Osteoblast (primary cell): ENCODE measurements at regions not wholly inside any gene's neighbourhood (a gene's known extent, or its start where the extent isn't known, plus 50 kb on each side); places are given as distances from the start of the nearest gene placed in this dataset.
"Not testable (repeated sequence)": the region's sequence is repeated elsewhere in the genome, so short reads cannot be mapped to it uniquely, and the experiment has no call there.

ENCODE experiments used
- DNase-seq: peaks from one replicate; pipeline ENCODE4 v3.0.0; 2011; ENCODE audit warnings: low spot score, mixed read lengths; ENCODE audit not compliant: insufficient read length; ENCODE audit errors: missing footprints
- H2AFZ ChIP-seq: 2 replicates; pipeline ENCODE4 v1.6.0; 2011; ENCODE audit warnings: mild to moderate bottlenecking, low read length
- H3K27ac ChIP-seq: 2 replicates; pipeline ENCODE4 v1.5.1; 2011; ENCODE audit warnings: mild to moderate bottlenecking, low read depth, low read length, moderate library complexity
- H3K27me3 ChIP-seq: 2 replicates; pipeline ENCODE4 v1.6.0; 2012; ENCODE audit warnings: mild to moderate bottlenecking, control low read depth, inconsistent platforms, low read length, moderate library complexity; ENCODE audit not compliant: insufficient read depth
- H3K36me3 ChIP-seq: 2 replicates; pipeline ENCODE4 v1.5.1; 2011; ENCODE audit warnings: mild to moderate bottlenecking, low read length, control low read depth, moderate library complexity; ENCODE audit not compliant: insufficient read depth
- H3K4me1 ChIP-seq: 2 replicates; pipeline ENCODE4 v1.5.1; 2011; ENCODE audit warnings: mild to moderate bottlenecking, low read length, control low read depth, moderate library complexity; ENCODE audit not compliant: insufficient read depth
- H3K4me2 ChIP-seq: 2 replicates; pipeline ENCODE4 v1.6.0; 2011; ENCODE audit warnings: mild to moderate bottlenecking, low read length; ENCODE audit not compliant: insufficient read depth
- H3K4me3 ChIP-seq: fragments of 200-600 bp; sonication (generic); 3 replicates; pipeline ENCODE4 v1.5.1; 2012; ENCODE audit warnings: mild to moderate bottlenecking, low read length, inconsistent platforms; ENCODE audit not compliant: insufficient read depth
- H3K79me2 ChIP-seq: 2 replicates; pipeline ENCODE4 v1.6.0; 2012; ENCODE audit warnings: mild to moderate bottlenecking, low read length, control low read depth, inconsistent platforms; ENCODE audit not compliant: insufficient read depth
- H3K9me3 ChIP-seq: 2 replicates; pipeline ENCODE4 v1.5.1; 2011; ENCODE audit warnings: low read depth, low read length, control low read depth
- H4K20me1 ChIP-seq: 2 replicates; pipeline ENCODE4 v1.6.0; 2012; ENCODE audit warnings: mild to moderate bottlenecking, low read length, control low read depth; ENCODE audit not compliant: insufficient read depth
- TF ChIP-seq, protein P1 (sequence below): IDR thresholded peaks from 2 replicates; pipeline ENCODE4 v1.5.1; 2011; ENCODE audit warnings: mild to moderate bottlenecking, low read depth, low read length, moderate library complexity; ENCODE audit errors: extremely low read depth

DNA sequence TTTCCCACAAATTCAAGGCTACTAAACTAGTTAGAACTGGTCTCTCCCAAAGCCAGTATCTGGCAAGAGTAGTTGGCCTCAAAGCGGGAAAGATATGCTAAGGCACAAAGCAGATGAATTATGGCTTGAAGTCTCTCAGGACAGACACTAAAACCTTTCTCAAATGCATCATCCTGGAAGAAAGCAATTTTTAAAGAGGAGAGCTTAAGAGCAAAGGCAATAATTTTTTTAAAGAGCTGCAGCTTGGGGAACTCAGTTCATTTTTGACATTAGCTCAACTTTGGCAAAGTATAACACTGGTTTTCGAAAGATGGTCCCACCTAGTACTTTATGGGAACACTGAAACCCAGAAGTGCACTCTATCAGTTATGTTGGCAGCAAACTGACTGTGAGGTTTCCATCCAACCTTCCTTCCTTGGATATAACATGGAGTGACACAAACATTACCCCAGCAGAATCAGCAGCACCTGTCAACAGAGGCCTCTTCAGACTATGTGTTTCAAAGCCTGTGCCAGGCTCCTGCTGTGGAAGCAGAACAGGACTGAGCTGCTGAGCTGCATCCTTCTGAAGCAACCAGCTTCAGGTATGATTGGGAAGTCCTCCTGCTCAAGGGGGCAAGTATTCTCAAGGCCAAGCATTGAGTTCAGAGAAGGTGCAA is 852.3 kb upstream of the HS3ST5 start:
- Histone ChIP-seq H3K27me3 (no peaks in the 10 kb centered on the region), H4K20me1 (no peaks in the 10 kb centered on the region), H3K4me1 (no peaks in the 10 kb centered on the region), H2AFZ (no peak overlapping the region), H3K36me3 (no peaks in the 10 kb centered on the region), H3K79me2 (no peaks in the 10 kb centered on the region), H3K4me3 (no peak overlapping the region), H3K9me3 (no peaks in the 10 kb centered on the region), H3K27ac (no peak overlapping the region), H3K4me2 (no peak overlapping the region)
- TF ChIP-seq, protein P1, sequence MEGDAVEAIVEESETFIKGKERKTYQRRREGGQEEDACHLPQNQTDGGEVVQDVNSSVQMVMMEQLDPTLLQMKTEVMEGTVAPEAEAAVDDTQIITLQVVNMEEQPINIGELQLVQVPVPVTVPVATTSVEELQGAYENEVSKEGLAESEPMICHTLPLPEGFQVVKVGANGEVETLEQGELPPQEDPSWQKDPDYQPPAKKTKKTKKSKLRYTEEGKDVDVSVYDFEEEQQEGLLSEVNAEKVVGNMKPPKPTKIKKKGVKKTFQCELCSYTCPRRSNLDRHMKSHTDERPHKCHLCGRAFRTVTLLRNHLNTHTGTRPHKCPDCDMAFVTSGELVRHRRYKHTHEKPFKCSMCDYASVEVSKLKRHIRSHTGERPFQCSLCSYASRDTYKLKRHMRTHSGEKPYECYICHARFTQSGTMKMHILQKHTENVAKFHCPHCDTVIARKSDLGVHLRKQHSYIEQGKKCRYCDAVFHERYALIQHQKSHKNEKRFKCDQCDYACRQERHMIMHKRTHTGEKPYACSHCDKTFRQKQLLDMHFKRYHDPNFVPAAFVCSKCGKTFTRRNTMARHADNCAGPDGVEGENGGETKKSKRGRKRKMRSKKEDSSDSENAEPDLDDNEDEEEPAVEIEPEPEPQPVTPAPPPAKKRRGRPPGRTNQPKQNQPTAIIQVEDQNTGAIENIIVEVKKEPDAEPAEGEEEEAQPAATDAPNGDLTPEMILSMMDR = no peak
- DNase-seq = no peak

DNA sequence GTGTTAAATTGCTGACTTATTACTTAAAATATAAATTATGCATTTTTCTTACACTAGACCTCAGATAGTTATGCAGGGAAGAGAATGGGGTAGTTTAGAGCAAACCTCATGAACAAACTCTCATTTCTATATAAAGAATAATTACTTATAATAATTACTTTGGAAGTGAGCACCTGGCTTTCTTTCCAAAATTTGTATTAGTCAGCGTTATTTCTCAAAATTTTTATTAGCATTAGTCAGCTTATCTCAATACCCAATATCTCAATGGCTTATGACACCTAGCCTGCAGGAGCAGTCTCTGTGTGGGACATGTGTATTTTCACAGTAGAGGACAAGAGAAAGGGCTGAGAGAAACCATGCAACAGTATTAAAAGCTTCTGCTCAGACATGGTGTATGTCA is 849.2 kb upstream of the HS3ST5 start:
- H3K4me2 ChIP-seq = no peak overlapping the region
- DNase-seq = no peak
- TF ChIP-seq, protein P1 = no peak
- no peak overlapping the region for H3K4me3 ChIP-seq
- H3K27me3 ChIP-seq = no peaks in the 10 kb centered on the region
- no peaks in the 10 kb centered on the region for H4K20me1 ChIP-seq
- H3K4me1 ChIP-seq = no peaks in the 10 kb centered on the region
- H3K9me3 ChIP-seq = no peaks in the 10 kb centered on the region
- no peak overlapping the region for H3K27ac ChIP-seq
- H3K36me3 ChIP-seq = no peaks in the 10 kb centered on the region
- H2AFZ ChIP-seq = no peak overlapping the region
- H3K79me2 ChIP-seq = no peaks in the 10 kb centered on the region

DNA sequence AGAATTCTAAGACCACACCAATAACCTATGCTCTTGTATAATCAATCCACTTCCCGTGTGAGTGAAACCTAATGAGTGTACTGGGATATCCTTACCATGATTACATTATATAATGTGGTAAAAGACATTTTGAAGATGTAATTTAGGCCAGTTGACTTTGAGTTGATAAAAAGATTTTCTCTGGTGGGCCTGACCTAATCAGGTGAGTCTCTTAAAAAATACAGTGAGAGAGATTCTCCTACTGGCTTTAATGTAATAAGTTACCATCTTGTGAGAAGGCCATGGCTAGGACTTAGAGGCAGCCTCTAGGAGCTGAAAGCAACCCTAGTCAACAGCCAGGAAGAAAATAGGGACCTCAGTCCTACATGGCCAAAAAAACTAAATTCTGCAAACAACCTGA is 847.7 kb upstream of the HS3ST5 start:
- H2AFZ ChIP-seq = no peak overlapping the region
- H3K79me2 ChIP-seq = no peaks in the 10 kb centered on the region
- no peaks in the 10 kb centered on the region for H3K36me3 ChIP-seq
- no peaks in the 10 kb centered on the region for H4K20me1 ChIP-seq
- no peak overlapping the region for H3K4me2 ChIP-seq
- no peak overlapping the region for H3K4me3 ChIP-seq
- no peak for DNase-seq
- H3K4me1 ChIP-seq = no peaks in the 10 kb centered on the region
- H3K9me3 ChIP-seq = no peaks in the 10 kb centered on the region
- H3K27me3 ChIP-seq = no peaks in the 10 kb centered on the region
- no peak overlapping the region for H3K27ac ChIP-seq
- TF ChIP-seq, protein P1 = no peak

DNA sequence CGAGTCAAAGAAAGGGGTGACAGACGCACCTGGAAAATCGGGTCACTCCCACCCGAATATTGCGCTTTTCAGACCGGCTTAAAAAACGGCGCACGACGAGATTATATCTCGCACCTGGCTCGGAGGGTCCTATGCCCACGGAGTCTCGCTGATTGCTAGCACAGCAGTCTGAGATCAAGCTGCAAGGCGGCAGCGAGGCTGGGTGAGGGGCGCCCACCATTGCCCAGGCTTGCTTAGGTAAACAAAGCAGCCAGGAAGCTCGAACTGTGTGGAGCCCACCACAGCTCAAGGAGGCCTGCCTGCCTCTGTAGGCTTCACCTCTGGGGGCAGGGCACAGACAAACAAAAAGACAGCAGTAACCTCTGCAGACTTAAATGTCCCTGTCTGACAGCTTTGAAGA is 832.6 kb upstream of the HS3ST5 start:
- not testable (repeated sequence) for H3K9me3 ChIP-seq, H3K79me2 ChIP-seq, H3K4me2 ChIP-seq, H3K27ac ChIP-seq, H2AFZ ChIP-seq, H3K36me3 ChIP-seq, H3K4me3 ChIP-seq, H3K27me3 ChIP-seq, H4K20me1 ChIP-seq, DNase-seq, H3K4me1 ChIP-seq

DNA sequence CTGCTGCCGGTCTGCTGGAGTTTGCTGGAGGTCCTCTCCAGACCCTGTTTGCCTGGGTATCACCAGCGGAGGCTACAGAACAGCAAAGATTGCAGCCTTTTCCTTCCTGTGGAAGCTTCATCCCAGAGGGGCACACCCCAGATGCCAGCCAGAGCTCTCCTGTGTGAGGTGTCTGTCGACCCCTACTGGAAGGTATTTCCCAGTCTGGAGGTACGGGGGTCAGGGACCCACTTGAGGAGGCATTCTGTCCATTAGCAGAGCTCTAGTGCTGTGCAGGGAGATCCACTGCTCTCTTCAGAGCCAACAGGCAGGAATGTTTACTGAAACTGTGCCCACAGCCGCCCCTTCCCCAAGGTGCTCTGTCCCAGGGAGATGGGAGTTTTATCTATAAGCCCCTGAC is 823.1 kb upstream of the HS3ST5 start:
- H3K4me2 ChIP-seq, H3K27ac ChIP-seq, DNase-seq, H3K36me3 ChIP-seq, H3K27me3 ChIP-seq, H2AFZ ChIP-seq, H3K4me1 ChIP-seq, H4K20me1 ChIP-seq, H3K9me3 ChIP-seq, H3K4me3 ChIP-seq, H3K79me2 ChIP-seq: not testable (repeated sequence)
